CD14-positive monocyte (primary cell): ENCODE measurements at regions not wholly inside any gene's neighbourhood (a gene's known extent, or its start where the extent isn't known, plus 50 kb on each side); places are given as distances from the start of the nearest gene placed in this dataset.

Experiments
- DNase-seq, 3 donors: peaks; one replicate each; pipeline ENCODE4 v3.0.0-alpha.2; 2011 to 2022
- H2AFZ ChIP-seq: 2 replicates; pipeline ENCODE4 v1.6.0; 2012; ENCODE audit warnings: mild to moderate bottlenecking, low read depth, low read length, inconsistent platforms; ENCODE audit not compliant: insufficient read depth, poor library complexity, severe bottlenecking
- H3K27ac ChIP-seq, 2 donors: 1 replicate in 1 of 2; 2 replicates in 1 of 2; pipeline ENCODE4 v1.5.1; 2012 to 2013; ENCODE audit warnings: low read length in 2 of 2, control low read depth in 1 of 2, inconsistent platforms in 1 of 2, low read depth in 1 of 2, mild to moderate bottlenecking in 1 of 2
- H3K27me3 ChIP-seq, 2 donors: one replicate each; pipeline versions ENCODE4 v1.6.0 to v1.6.1; 2011 to 2013; ENCODE audit warnings: low read length in 2 of 2; ENCODE audit not compliant: control insufficient read depth in 2 of 2, insufficient read depth in 2 of 2
- H3K36me3 ChIP-seq, 2 donors: replicated peaks in 1 of 2; 1 replicate in 1 of 2; 2 replicates in 1 of 2; pipeline versions ENCODE4 v1.5.1 to v1.6.1; 2012 to 2013; ENCODE audit warnings: low read length in 2 of 2, control low read depth in 1 of 2, inconsistent platforms in 1 of 2, mild to moderate bottlenecking in 1 of 2; ENCODE audit not compliant: insufficient read depth in 2 of 2, control insufficient read depth in 1 of 2
- H3K4me1 ChIP-seq, 2 donors: 1 replicate in 1 of 2; 2 replicates in 1 of 2; pipeline versions ENCODE4 v1.5.1 to v1.6.1; 2012 to 2013; ENCODE audit warnings: low read length in 2 of 2, control low read depth in 1 of 2, inconsistent platforms in 1 of 2, mild to moderate bottlenecking in 1 of 2, moderate library complexity in 1 of 2; ENCODE audit not compliant: insufficient read depth in 2 of 2, control insufficient read depth in 1 of 2
- H3K4me2 ChIP-seq: replicated peaks from 2 replicates; pipeline ENCODE3; 2012; ENCODE audit warnings: low read length, moderate library complexity, mild to moderate bottlenecking; ENCODE audit not compliant: poor library complexity, severe bottlenecking; ENCODE audit errors: extremely low read depth
- H3K4me3 ChIP-seq, 3 experiments: fragments of 200-600 bp in 1 of 3; sonication (generic) in 1 of 3; replicated peaks in 1 of 3; 1 replicate in 2 of 3; 2 replicates in 1 of 3; pipeline ENCODE4 v1.5.1; 2011 to 2013; ENCODE audit warnings: low read length in 3 of 3, mild to moderate bottlenecking in 3 of 3, control low read depth in 2 of 3, low read depth in 2 of 3, inconsistent platforms in 1 of 3, moderate library complexity in 1 of 3
- H3K79me2 ChIP-seq: 2 replicates; pipeline ENCODE4 v1.6.0; 2012; ENCODE audit warnings: mild to moderate bottlenecking, control low read depth, inconsistent platforms, low read length, moderate library complexity; ENCODE audit not compliant: insufficient read depth
- H3K9ac ChIP-seq: 2 replicates; pipeline ENCODE4 v1.6.0; 2017; ENCODE audit warnings: low read length, mild to moderate bottlenecking; ENCODE audit not compliant: insufficient read depth, poor library complexity, severe bottlenecking
- H3K9me3 ChIP-seq, 2 donors: replicated peaks in 1 of 2; 1 replicate in 1 of 2; 2 replicates in 1 of 2; pipeline versions ENCODE4 v1.5.1 to v1.6.1; 2012 to 2013; ENCODE audit warnings: low read length in 2 of 2, control low read depth in 1 of 2; ENCODE audit not compliant: control insufficient read depth in 1 of 2, insufficient read depth in 1 of 2
- H4K20me1 ChIP-seq: 2 replicates; pipeline ENCODE4 v1.6.0; 2012; ENCODE audit warnings: mild to moderate bottlenecking, low read length, control low read depth, moderate library complexity; ENCODE audit not compliant: insufficient read depth
- H3K27ac Mint-ChIP-seq, 7 donors: one replicate each; pipeline ENCODE4 v1.8.0; 2020; ENCODE audit warnings: mild to moderate bottlenecking in 7 of 7, mixed read lengths in 7 of 7, moderate library complexity in 6 of 7, inconsistent platforms in 2 of 7
- H3K27me3 Mint-ChIP-seq, 3 donors: one replicate each; pipeline ENCODE4 v1.8.0; 2021 to 2022; ENCODE audit warnings: low read depth in 3 of 3, mild to moderate bottlenecking in 3 of 3, mixed read lengths in 3 of 3, moderate library complexity in 3 of 3, inconsistent platforms in 1 of 3
- H3K36me3 Mint-ChIP-seq, 2 donors: one replicate each; pipeline ENCODE4 v1.8.0; 2020; ENCODE audit warnings: mixed read lengths in 2 of 2, inconsistent platforms in 1 of 2, mild to moderate bottlenecking in 1 of 2
- H3K4me1 Mint-ChIP-seq: one replicate; pipeline ENCODE4 v1.8.0; 2020; ENCODE audit warnings: mild to moderate bottlenecking, mixed read lengths
- H3K4me3 Mint-ChIP-seq, 2 donors: one replicate each; pipeline ENCODE4 v1.8.0; 2020; ENCODE audit warnings: mild to moderate bottlenecking in 2 of 2, mixed read lengths in 2 of 2, moderate library complexity in 1 of 2
- H3K9me3 Mint-ChIP-seq, 7 donors: one replicate each; pipeline ENCODE4 v1.8.0; 2020 to 2022; ENCODE audit warnings: mixed read lengths in 7 of 7, mild to moderate bottlenecking in 6 of 7, moderate library complexity in 6 of 7, inconsistent platforms in 2 of 7
- CTCF ChIP-seq: fragments of 200-600 bp; IDR thresholded peaks from one replicate; pipeline ENCODE4 v1.8.0; 2022; ENCODE audit warnings: antibody characterized with exemption, mild to moderate bottlenecking
- WGBS: methylation state at CpG from one replicate; pipeline ENCODE4 v1.1.5; 2013; ENCODE audit warnings: missing lambda C conversion rate; ENCODE audit not compliant: insufficient coverage; 5-methylcytosine and 5-hydroxymethylcytosine counted together
- intact Hi-C, 2 donors: fragments of 100-400 bp; cut with micrococcal nuclease; formaldehyde crosslinking; loops; one replicate each; pipeline versions ENCODE4 v1.15.0 to v1.15.1; 2023

GRCh38 chr12:25866586-25867378, 91.7 kb upstream of the RASSF8 start:
- Histone ChIP-seq H3K36me3 (no peaks in the 10 kb centered on the region), H3K9me3 (peaks cover 0 to 8% of the 10 kb centered on the region in 2 donors), H3K9ac (no peak overlapping the region), H3K27ac (no peak overlapping the region), H3K27me3 (no peaks in the 10 kb centered on the region), H2AFZ (no peak overlapping the region), H3K4me2 (no peak overlapping the region), H3K4me1 (no peaks in the 10 kb centered on the region), H4K20me1 (no peaks in the 10 kb centered on the region), H3K79me2 (no peaks in the 10 kb centered on the region), H3K4me3 (no peak overlapping the region)
- H3K27me3 Mint-ChIP-seq: peaks cover 0 to 3% (median 0%) of the 10 kb centered on the region in 3 donors
- no peak for TF ChIP-seq CTCF
- intact Hi-C loops: no loop called here
- H3K9me3 Mint-ChIP-seq: peaks cover 2 to 20% (median 6%) of the 10 kb centered on the region in 7 donors
- no peak for DNase-seq
- H3K36me3 Mint-ChIP-seq: no peaks in the 10 kb centered on the region
- no peak overlapping the region for H3K4me3 Mint-ChIP-seq
- H3K4me1 Mint-ChIP-seq: no peaks in the 10 kb centered on the region
- 79% methylated on average over 4 of the region's 6 CpGs for WGBS
- H3K27ac Mint-ChIP-seq: no peak overlapping the region

GRCh38 chr12:25868193-25868592, 90.3 kb upstream of the RASSF8 start:
- Histone ChIP-seq H3K4me1 (no peaks in the 10 kb centered on the region), H3K4me3 (no peak overlapping the region), H3K79me2 (no peaks in the 10 kb centered on the region), H3K36me3 (no peaks in the 10 kb centered on the region), H3K4me2 (no peak overlapping the region), H4K20me1 (no peaks in the 10 kb centered on the region), H3K9me3 (peaks cover 0 to 8% of the 10 kb centered on the region in 2 donors), H2AFZ (no peak overlapping the region), H3K9ac (no peak overlapping the region), H3K27ac (no peak overlapping the region), H3K27me3 (no peaks in the 10 kb centered on the region)
- Mint-ChIP-seq H3K27me3 (peaks cover 0 to 1% (median 1%) of the 10 kb centered on the region in 3 donors), H3K9me3 (peaks cover 2 to 20% (median 6%) of the 10 kb centered on the region in 7 donors), H3K36me3 (no peaks in the 10 kb centered on the region), H3K27ac (no peak overlapping the region), H3K4me3 (no peak overlapping the region), H3K4me1 (no peaks in the 10 kb centered on the region)
- no peak for TF ChIP-seq CTCF
- no peak for DNase-seq
- intact Hi-C loops: no loop called here
